B cell (primary cell): ENCODE measurements at regions not wholly inside any gene's neighbourhood (a gene's known extent, or its start where the extent isn't known, plus 50 kb on each side); places are given as distances from the start of the nearest gene placed in this dataset.

Experiments used
- ATAC-seq: fragments of 200-7000 bp; cut with Tn5 transposase; one replicate; pipeline ENCODE4 v1.10.0; 2021; ENCODE audit warnings: low read depth, mild to moderate bottlenecking, moderate number of reproducible peaks, moderate library complexity
- CTCF ChIA-PET: fragments of 350-600 bp; sonication (Branson Sonifier 250); formaldehyde crosslinking; loops from one replicate; lab custom pipeline; 2021; ENCODE audit warnings: antibody characterized with exemption, inconsistent platforms; lab: Charles Lee
- POLR2A ChIA-PET: fragments of 350-600 bp; sonication (Branson Sonifier 250); formaldehyde crosslinking; loops from one replicate; lab custom pipeline; 2021; ENCODE audit warnings: antibody characterized with exemption; lab: Charles Lee
- DNase-seq: peaks from one replicate; pipeline ENCODE4 v3.0.0; 2013
- H2AFZ ChIP-seq: 2 replicates; pipeline ENCODE4 v1.6.1; 2012; ENCODE audit warnings: mild to moderate bottlenecking, low read depth, low read length; ENCODE audit not compliant: insufficient read depth, poor library complexity, severe bottlenecking
- H3K27ac ChIP-seq, 2 donors: 1 replicate in 1 of 2; 2 replicates in 1 of 2; pipeline ENCODE4 v1.5.1; 2012 to 2013; ENCODE audit warnings: low read length in 2 of 2, mild to moderate bottlenecking in 2 of 2, moderate library complexity in 1 of 2
- H3K27me3 ChIP-seq, 4 experiments: fragments of 200-600 bp in 1 of 4; sonication (generic) in 1 of 4; replicated peaks in 1 of 4; 1 replicate in 2 of 4; 2 replicates in 2 of 4; pipeline versions ENCODE4 v1.6.1 to v1.7.0; 2013 to 2016; ENCODE audit warnings: low read length in 3 of 4, mild to moderate bottlenecking in 2 of 4, mixed read lengths in 1 of 4, moderate library complexity in 1 of 4; ENCODE audit not compliant: insufficient read depth in 4 of 4, control insufficient read depth in 3 of 4; ENCODE audit errors: control extremely low read depth in 1 of 4
- H3K36me3 ChIP-seq, 2 experiments: replicated peaks in 1 of 2; 1 replicate in 1 of 2; 2 replicates in 1 of 2; pipeline versions ENCODE4 v1.6.1 to v1.7.1; 2013; ENCODE audit warnings: low read length in 1 of 2; ENCODE audit not compliant: insufficient read depth in 2 of 2, control insufficient read depth in 1 of 2; ENCODE audit errors: control extremely low read depth in 1 of 2, extremely low read depth in 1 of 2
- H3K4me1 ChIP-seq, 2 donors: fragments of 200-600 bp in 1 of 2; sonication (generic) in 1 of 2; 1 replicate in 1 of 2; 2 replicates in 1 of 2; pipeline versions ENCODE4 v1.5.1 to v1.6.1; 2013 to 2017; ENCODE audit warnings: low read length in 2 of 2; ENCODE audit not compliant: control insufficient read depth in 2 of 2, insufficient read depth in 2 of 2
- H3K4me2 ChIP-seq: replicated peaks from 2 replicates; pipeline ENCODE3; 2012; ENCODE audit warnings: mild to moderate bottlenecking, low read depth, low read length; ENCODE audit not compliant: poor library complexity, severe bottlenecking
- H3K4me3 ChIP-seq, 5 experiments: fragments of 200-600 bp in 1 of 5; sonication (generic) in 1 of 5; 1 replicate in 3 of 5; 2 replicates in 2 of 5; pipeline versions ENCODE4 v1.5.1 to v1.7.0; 2011 to 2016; ENCODE audit warnings: low read length in 4 of 5, mild to moderate bottlenecking in 4 of 5, low read depth in 2 of 5, control low read depth in 1 of 5, moderate library complexity in 1 of 5; ENCODE audit not compliant: insufficient read depth in 1 of 5; ENCODE audit errors: control extremely low read depth in 1 of 5, extremely low read depth in 1 of 5
- H3K79me2 ChIP-seq: fragments of 200-600 bp; sonication (generic); one replicate; pipeline ENCODE4 v1.6.0; 2016; ENCODE audit warnings: low read length; ENCODE audit not compliant: control insufficient read depth, insufficient read depth
- H3K9ac ChIP-seq: fragments of 200-600 bp; sonication (generic); 2 replicates; pipeline ENCODE4 v1.6.1; 2017; ENCODE audit warnings: mild to moderate bottlenecking, low read length, moderate library complexity
- H3K9me3 ChIP-seq, 3 donors: one replicate each; pipeline versions ENCODE4 v1.6.1 to v1.7.1; 2013; ENCODE audit warnings: low read length in 2 of 3; ENCODE audit not compliant: control insufficient read depth in 2 of 3, insufficient read depth in 1 of 3; ENCODE audit errors: control extremely low read depth in 1 of 3
- H4K20me1 ChIP-seq: 2 replicates; pipeline ENCODE4 v1.6.0; 2012; ENCODE audit warnings: mild to moderate bottlenecking, low read length; ENCODE audit not compliant: insufficient read depth, control insufficient read depth, poor library complexity, severe bottlenecking
- H3K27ac Mint-ChIP-seq: one replicate; pipeline ENCODE4 v1.8.0; 2021; ENCODE audit warnings: mixed read lengths
- H3K27me3 Mint-ChIP-seq: one replicate; pipeline ENCODE4 v1.8.0; 2021; ENCODE audit warnings: mixed read lengths
- H3K4me1 Mint-ChIP-seq: one replicate; pipeline ENCODE4 v1.8.0; 2021; ENCODE audit warnings: mixed read lengths
- H3K4me3 Mint-ChIP-seq: one replicate; pipeline ENCODE4 v1.8.0; 2021; ENCODE audit warnings: mixed read lengths
- H3K9me3 Mint-ChIP-seq: one replicate; pipeline ENCODE4 v1.8.0; 2022; ENCODE audit warnings: mixed read lengths; ENCODE audit not compliant: insufficient read depth
- EZH2 ChIP-seq: IDR thresholded peaks from 2 replicates; pipeline ENCODE4 v1.6.1; 2012; ENCODE audit warnings: borderline replicate concordance, low read depth, mild to moderate bottlenecking, moderate library complexity, low read length; ENCODE audit not compliant: insufficient read depth, poor library complexity, severe bottlenecking
- WGBS: methylation state at CpG from one replicate; pipeline ENCODE4 v1.1.5; 2013; ENCODE audit warnings: missing lambda C conversion rate; ENCODE audit not compliant: insufficient coverage; 5-methylcytosine and 5-hydroxymethylcytosine counted together
- intact Hi-C: fragments of 100-400 bp; cut with micrococcal nuclease; formaldehyde crosslinking; loops from one replicate; pipeline ENCODE4 v1.10.0; 2022
- TF ChIP-seq, protein P1 (sequence below): fragments of 200-600 bp; IDR thresholded peaks from one replicate; pipeline ENCODE4 v1.8.0; 2022; ENCODE audit warnings: antibody characterized with exemption, mild to moderate bottlenecking

DNA sequence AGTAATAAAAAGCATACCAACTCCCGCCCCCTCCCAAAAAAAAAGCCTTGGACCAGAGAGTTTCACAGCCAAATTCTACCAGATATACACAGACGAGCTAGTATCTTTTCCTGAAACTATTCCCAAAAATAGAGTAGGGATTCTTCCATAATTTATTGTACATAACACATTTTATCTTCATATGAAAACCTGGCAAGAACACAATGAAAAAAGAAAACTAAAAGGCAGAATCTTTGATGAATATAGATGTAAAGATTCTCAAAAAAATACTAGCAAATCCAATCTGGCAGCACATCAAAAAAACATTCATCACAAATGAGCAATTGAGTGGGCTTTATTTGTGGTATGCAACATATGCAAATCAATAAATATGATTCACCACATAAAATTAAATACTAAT, 798.8 kb downstream of the CDH18 start:
- POLR2A ChIA-PET = no interaction called here

GRCh38 chr5:19193631-19194030, 794.4 kb downstream of the CDH18 start:
- H3K9me3 ChIP-seq = no peaks in the 10 kb centered on the region
- no peaks in the 10 kb centered on the region for H4K20me1 ChIP-seq
- Mint-ChIP-seq H3K4me3 (no peak overlapping the region), H3K9me3 (no peaks in the 10 kb centered on the region), H3K27ac (no peak overlapping the region), H3K27me3 (no peaks in the 10 kb centered on the region), H3K4me1 (no peaks in the 10 kb centered on the region)
- no peaks in the 10 kb centered on the region for H3K79me2 ChIP-seq
- intact Hi-C loops = no loop called here
- no peak overlapping the region for H3K9ac ChIP-seq
- no peak overlapping the region for H2AFZ ChIP-seq
- DNase-seq (no peak), ATAC-seq (no peak)
- no peak overlapping the region for H3K4me2 ChIP-seq
- H3K4me3 ChIP-seq = no peak overlapping the region
- H3K27ac ChIP-seq = no peak overlapping the region
- no peak for TF ChIP-seq EZH2
- TF ChIP-seq, protein P1, sequence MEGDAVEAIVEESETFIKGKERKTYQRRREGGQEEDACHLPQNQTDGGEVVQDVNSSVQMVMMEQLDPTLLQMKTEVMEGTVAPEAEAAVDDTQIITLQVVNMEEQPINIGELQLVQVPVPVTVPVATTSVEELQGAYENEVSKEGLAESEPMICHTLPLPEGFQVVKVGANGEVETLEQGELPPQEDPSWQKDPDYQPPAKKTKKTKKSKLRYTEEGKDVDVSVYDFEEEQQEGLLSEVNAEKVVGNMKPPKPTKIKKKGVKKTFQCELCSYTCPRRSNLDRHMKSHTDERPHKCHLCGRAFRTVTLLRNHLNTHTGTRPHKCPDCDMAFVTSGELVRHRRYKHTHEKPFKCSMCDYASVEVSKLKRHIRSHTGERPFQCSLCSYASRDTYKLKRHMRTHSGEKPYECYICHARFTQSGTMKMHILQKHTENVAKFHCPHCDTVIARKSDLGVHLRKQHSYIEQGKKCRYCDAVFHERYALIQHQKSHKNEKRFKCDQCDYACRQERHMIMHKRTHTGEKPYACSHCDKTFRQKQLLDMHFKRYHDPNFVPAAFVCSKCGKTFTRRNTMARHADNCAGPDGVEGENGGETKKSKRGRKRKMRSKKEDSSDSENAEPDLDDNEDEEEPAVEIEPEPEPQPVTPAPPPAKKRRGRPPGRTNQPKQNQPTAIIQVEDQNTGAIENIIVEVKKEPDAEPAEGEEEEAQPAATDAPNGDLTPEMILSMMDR = no peak
- no peaks in the 10 kb centered on the region for H3K4me1 ChIP-seq
- ChIA-PET POLR2A (no interaction called here), CTCF (no interaction called here)
- no peaks in the 10 kb centered on the region for H3K27me3 ChIP-seq
- no CpG with 5 or more reads among the region's 2 CpGs for WGBS
- no peaks in the 10 kb centered on the region for H3K36me3 ChIP-seq

More for the DNA sequence above, 798.8 kb downstream of the CDH18 start:
- no peak overlapping the region for H3K4me2 ChIP-seq
- DNase-seq (no peak), ATAC-seq (no peak)
- H3K9me3 ChIP-seq = peaks cover 0 to 6% (median 0%) of the 10 kb centered on the region in 3 donors
- intact Hi-C loops = no loop called here
- H3K27ac ChIP-seq = no peak overlapping the region
- no peak overlapping the region for H3K9ac ChIP-seq
- H2AFZ ChIP-seq = no peak overlapping the region
- H3K4me3 Mint-ChIP-seq = no peak overlapping the region
- H3K9me3 Mint-ChIP-seq = no peaks in the 10 kb centered on the region
- CTCF ChIA-PET = no interaction called here
- no peaks in the 10 kb centered on the region for H3K4me1 Mint-ChIP-seq
- H3K27me3 Mint-ChIP-seq = no peaks in the 10 kb centered on the region
- no peak overlapping the region for H3K4me3 ChIP-seq
- H3K27ac Mint-ChIP-seq = no peak overlapping the region
- H3K79me2 ChIP-seq = no peaks in the 10 kb centered on the region
- H3K4me1 ChIP-seq = no peaks in the 10 kb centered on the region
- H4K20me1 ChIP-seq = no peaks in the 10 kb centered on the region
- no peaks in the 10 kb centered on the region for H3K27me3 ChIP-seq
- TF ChIP-seq, protein P1 = no peak
- TF ChIP-seq EZH2 = no peak
- no peaks in the 10 kb centered on the region for H3K36me3 ChIP-seq
- WGBS = 50% methylated on average over 1 of the region's 2 CpGs
